ENCODE measurements at regions not wholly inside any gene's neighbourhood (a gene's known extent, or its start where the extent isn't known, plus 50 kb on each side); places are given as distances from the start of the nearest gene placed in this dataset.

- DNase-seq (ENCODE audit: low read depth, low spot score), result no peak
- Histone ChIP-seq H3K27ac (ENCODE audit: control insufficient read depth, insufficient read depth, low read length) (no peak overlapping the region), H3K4me2 (ENCODE audit: control insufficient read depth, extremely low read depth, insufficient read depth, low read depth, low read length) (no peak overlapping the region), H3K9ac (ENCODE audit: control insufficient read depth, extremely low read depth, insufficient read depth, low read length) (no peak overlapping the region), H3K79me2 (ENCODE audit: control insufficient read depth, insufficient read depth, low read length) (no peaks in the 10 kb centered on the region), H3K4me1 (ENCODE audit: control insufficient read depth, extremely low read depth, insufficient read depth, low read length) (peaks cover 5% of the 10 kb centered on the region), H2AFZ (ENCODE audit: control insufficient read depth, low read length) (no peak overlapping the region), H3K9me3 (ENCODE audit: control insufficient read depth, low read depth, low read length) (no peaks in the 10 kb centered on the region), H4K20me1 (ENCODE audit: control insufficient read depth, extremely low read depth, insufficient read depth, low read length) (no peaks in the 10 kb centered on the region), H3K27me3 (ENCODE audit: control insufficient read depth, extremely low read depth, insufficient read depth, low read length) (no peaks in the 10 kb centered on the region), H3K4me3 (ENCODE audit: control insufficient read depth in 2 of 3, extremely low read depth in 1 of 3, insufficient read depth in 2 of 3, low read depth in 1 of 3, low read length in 3 of 3) (no peak overlapping the region), H3K36me3 (ENCODE audit: control insufficient read depth in 2 of 2, extremely low read depth in 1 of 2, insufficient read depth in 2 of 2, low read length in 2 of 2) (no peaks in the 10 kb centered on the region), H3K9me1 (ENCODE audit: control insufficient read depth, extremely low read depth, insufficient read depth, low read length) (no peaks in the 10 kb centered on the region)
- TF ChIP-seq EZH2 (IDR thresholded peaks at IDR 0.05; ENCODE audit: low read length) (no peak), CTCF (optimal IDR thresholded peaks at IDR 0.05 in 1 of 3, IDR thresholded peaks at IDR 0.05 in 1 of 3, conservative IDR thresholded peaks at IDR 0.05 in 1 of 3; ENCODE audit: extremely low read depth in 1 of 3, insufficient read depth in 2 of 3, low read length in 3 of 3) (no peak)
- peak; percentile 78 for FAIRE-seq
- dilution Hi-C loops (cut with MboI; ENCODE audit: extremely low pct_ligation_motif_present, low sequenced_read_pairs), result no loop called here
These were observed 252.2 kb upstream of the MTNR1B start for GRCh38 chr11:92717240-92717639.

DNA sequence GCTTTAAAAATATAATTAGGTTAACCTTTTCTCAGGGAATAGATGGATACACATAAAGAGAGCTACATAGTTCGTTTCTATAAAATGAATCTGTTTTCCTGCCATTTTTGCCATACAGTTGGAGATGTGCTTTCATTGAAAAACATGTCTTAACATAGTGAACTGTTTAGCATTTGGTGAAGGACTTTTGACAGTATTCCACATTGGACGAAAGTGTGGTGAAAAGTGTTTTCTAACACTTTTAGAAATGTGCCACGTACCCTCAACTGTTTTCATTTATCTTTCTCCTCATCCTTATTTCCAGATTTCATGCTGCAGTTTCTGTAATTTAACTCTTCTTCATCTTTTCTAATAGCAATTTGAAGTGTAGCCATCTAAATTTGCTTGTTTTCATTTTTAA lies 249.1 kb upstream of the MTNR1B start:
- Histone ChIP-seq H3K79me2 (ENCODE audit: control insufficient read depth, insufficient read depth, low read length) (no peaks in the 10 kb centered on the region), H3K27me3 (ENCODE audit: control insufficient read depth, extremely low read depth, insufficient read depth, low read length) (no peaks in the 10 kb centered on the region), H2AFZ (ENCODE audit: control insufficient read depth, low read length) (no peak overlapping the region), H3K27ac (ENCODE audit: control insufficient read depth, insufficient read depth, low read length) (no peak overlapping the region), H3K4me2 (ENCODE audit: control insufficient read depth, extremely low read depth, insufficient read depth, low read depth, low read length) (no peak overlapping the region), H3K9ac (ENCODE audit: control insufficient read depth, extremely low read depth, insufficient read depth, low read length) (no peak overlapping the region), H3K4me3 (ENCODE audit: control insufficient read depth in 2 of 3, extremely low read depth in 1 of 3, insufficient read depth in 2 of 3, low read depth in 1 of 3, low read length in 3 of 3) (no peak overlapping the region), H3K9me3 (ENCODE audit: control insufficient read depth, low read depth, low read length) (no peaks in the 10 kb centered on the region), H3K4me1 (ENCODE audit: control insufficient read depth, extremely low read depth, insufficient read depth, low read length) (peaks cover 5% of the 10 kb centered on the region), H3K9me1 (ENCODE audit: control insufficient read depth, extremely low read depth, insufficient read depth, low read length) (no peaks in the 10 kb centered on the region), H4K20me1 (ENCODE audit: control insufficient read depth, extremely low read depth, insufficient read depth, low read length) (no peaks in the 10 kb centered on the region), H3K36me3 (ENCODE audit: control insufficient read depth in 2 of 2, extremely low read depth in 1 of 2, insufficient read depth in 2 of 2, low read length in 2 of 2) (no peaks in the 10 kb centered on the region)
- DNase-seq (ENCODE audit: low read depth, low spot score) (no peak), FAIRE-seq (no peak)
- dilution Hi-C loops (cut with MboI; ENCODE audit: extremely low pct_ligation_motif_present, low sequenced_read_pairs), result no loop called here
- TF ChIP-seq EZH2 (IDR thresholded peaks at IDR 0.05; ENCODE audit: low read length) (no peak), CTCF (optimal IDR thresholded peaks at IDR 0.05 in 1 of 3, IDR thresholded peaks at IDR 0.05 in 1 of 3, conservative IDR thresholded peaks at IDR 0.05 in 1 of 3; ENCODE audit: extremely low read depth in 1 of 3, insufficient read depth in 2 of 3, low read length in 3 of 3) (no peak)

All from keratinocyte (primary cell).